ENCODE measurements at regions not wholly inside any gene's neighbourhood (a gene's known extent, or its start where the extent isn't known, plus 50 kb on each side); places are given as distances from the start of the nearest gene placed in this dataset.

DNA sequence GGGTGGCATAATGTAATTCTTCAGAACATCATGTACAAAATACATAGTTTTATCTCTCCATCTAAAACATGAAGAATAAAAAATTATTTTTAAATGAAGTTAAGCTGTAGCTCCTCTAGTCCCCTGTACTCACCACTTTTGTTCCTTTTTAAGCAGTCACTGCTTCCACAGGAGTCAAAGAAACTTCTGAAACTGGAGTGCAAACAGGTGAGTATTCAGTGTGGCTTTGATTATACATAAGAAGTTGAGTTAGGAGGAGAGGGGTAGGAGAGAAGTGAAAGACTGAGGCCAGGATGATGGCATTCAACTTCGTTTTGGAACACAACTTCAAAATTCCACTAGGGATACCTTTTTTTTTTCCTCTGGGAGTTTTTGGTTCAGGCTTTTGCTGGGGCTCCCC, 131.4 kb upstream of the CNTN1 start (continued):
- no peak for TF ChIP-seq ZNF462 (CRISPR knock-in tag; IDR thresholded peaks at IDR 0.05)
- TF ChIP-seq POLR2AphosphoS5 (IDR thresholded peaks at IDR 0.05; ENCODE audit: low read depth): no peak
- TF ChIP-seq EZH2phosphoT487 (IDR thresholded peaks at IDR 0.05; ENCODE audit: unreplicated experiment): no peak

DNA sequence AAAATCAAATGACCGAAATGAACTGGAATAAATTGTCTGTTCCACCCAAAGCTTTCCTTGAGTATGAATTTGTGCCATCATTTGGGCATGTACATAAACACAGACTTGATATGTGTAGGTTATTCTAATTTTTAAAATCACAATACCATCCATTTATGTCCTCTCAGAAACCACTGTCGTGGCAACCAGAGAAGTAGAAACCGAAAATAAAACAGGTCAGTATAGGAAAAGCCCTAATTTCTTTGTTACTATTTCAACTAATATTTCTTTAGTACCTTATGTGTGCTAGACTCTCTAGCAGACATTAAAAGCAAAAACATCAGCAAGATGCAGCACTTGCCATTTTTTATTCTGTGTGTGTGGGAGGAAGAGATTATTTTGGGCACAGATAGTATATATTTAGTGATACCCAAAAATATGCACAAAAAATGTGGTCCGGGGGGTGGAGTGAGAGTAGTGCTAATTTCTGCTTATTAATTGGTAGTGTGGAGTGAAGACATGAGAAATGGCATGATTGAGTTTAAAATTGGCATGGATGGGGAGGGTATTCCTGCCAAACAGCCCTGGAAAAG, 130.8 kb upstream of the CNTN1 start:
- DNase-seq (ENCODE audit: low spot score) (no peak), ATAC-seq (no peak)
- no peaks in the 10 kb centered on the region for H3K36me3 ChIP-seq (ENCODE audit: insufficient read depth)
- H3F3A ChIP-seq (replicated peaks; ENCODE audit: low read depth): no peaks in the 10 kb centered on the region
- H3K4me3 ChIP-seq: no peak overlapping the region
- H3K9me2 ChIP-seq (ENCODE audit: insufficient read depth): no peaks in the 10 kb centered on the region
- no peaks in the 10 kb centered on the region for H3K79me2 ChIP-seq (replicated peaks; ENCODE audit: insufficient read depth)
- no peak overlapping the region for H2AFZ ChIP-seq
- no peaks in the 10 kb centered on the region for H3K4me1 ChIP-seq (ENCODE audit: insufficient read depth)
- no peaks in the 10 kb centered on the region for H3K27me3 Mint-ChIP-seq (ENCODE audit: insufficient read depth, low read depth, poor library complexity)
- H3K36me3 Mint-ChIP-seq (ENCODE audit: low read depth): no peaks in the 10 kb centered on the region
- H3K27ac ChIP-seq (ENCODE audit: low read depth): no peak overlapping the region
- no peak overlapping the region for H3K4me3 Mint-ChIP-seq
- no peak overlapping the region for H3K4me2 ChIP-seq
- no peaks in the 10 kb centered on the region for H3K4me1 Mint-ChIP-seq
- no peaks in the 10 kb centered on the region for H4K20me1 ChIP-seq (replicated peaks; ENCODE audit: insufficient read depth)
- H3K27me3 ChIP-seq (ENCODE audit: insufficient read depth): no peaks in the 10 kb centered on the region
- H3K27ac Mint-ChIP-seq: no peak overlapping the region
- no peaks in the 10 kb centered on the region for H3K9me3 Mint-ChIP-seq
- TF ChIP-seq STAT1 (IDR thresholded peaks at IDR 0.05; ENCODE audit: unreplicated experiment): no peak
- TF ChIP-seq EZH2 (IDR thresholded peaks at IDR 0.05; ENCODE audit: low read depth, unreplicated experiment): no peak
- TF ChIP-seq NANOG (IDR thresholded peaks at IDR 0.05; ENCODE audit: borderline replicate concordance): no peak
- TF ChIP-seq ZNF331 (CRISPR knock-in tag; IDR thresholded peaks at IDR 0.05; ENCODE audit: low read depth): no peak
- TF ChIP-seq, protein P1, sequence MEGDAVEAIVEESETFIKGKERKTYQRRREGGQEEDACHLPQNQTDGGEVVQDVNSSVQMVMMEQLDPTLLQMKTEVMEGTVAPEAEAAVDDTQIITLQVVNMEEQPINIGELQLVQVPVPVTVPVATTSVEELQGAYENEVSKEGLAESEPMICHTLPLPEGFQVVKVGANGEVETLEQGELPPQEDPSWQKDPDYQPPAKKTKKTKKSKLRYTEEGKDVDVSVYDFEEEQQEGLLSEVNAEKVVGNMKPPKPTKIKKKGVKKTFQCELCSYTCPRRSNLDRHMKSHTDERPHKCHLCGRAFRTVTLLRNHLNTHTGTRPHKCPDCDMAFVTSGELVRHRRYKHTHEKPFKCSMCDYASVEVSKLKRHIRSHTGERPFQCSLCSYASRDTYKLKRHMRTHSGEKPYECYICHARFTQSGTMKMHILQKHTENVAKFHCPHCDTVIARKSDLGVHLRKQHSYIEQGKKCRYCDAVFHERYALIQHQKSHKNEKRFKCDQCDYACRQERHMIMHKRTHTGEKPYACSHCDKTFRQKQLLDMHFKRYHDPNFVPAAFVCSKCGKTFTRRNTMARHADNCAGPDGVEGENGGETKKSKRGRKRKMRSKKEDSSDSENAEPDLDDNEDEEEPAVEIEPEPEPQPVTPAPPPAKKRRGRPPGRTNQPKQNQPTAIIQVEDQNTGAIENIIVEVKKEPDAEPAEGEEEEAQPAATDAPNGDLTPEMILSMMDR (conservative IDR thresholded peaks at IDR 0.05; ENCODE audit: low read depth in 2 of 2): no peak
- no peak for TF ChIP-seq ETS1 (IDR thresholded peaks at IDR 0.05)
- no peak for TF ChIP-seq CREB1 (CRISPR knock-in tag; IDR thresholded peaks at IDR 0.05; ENCODE audit: low read depth)
- TF ChIP-seq, protein P2, sequence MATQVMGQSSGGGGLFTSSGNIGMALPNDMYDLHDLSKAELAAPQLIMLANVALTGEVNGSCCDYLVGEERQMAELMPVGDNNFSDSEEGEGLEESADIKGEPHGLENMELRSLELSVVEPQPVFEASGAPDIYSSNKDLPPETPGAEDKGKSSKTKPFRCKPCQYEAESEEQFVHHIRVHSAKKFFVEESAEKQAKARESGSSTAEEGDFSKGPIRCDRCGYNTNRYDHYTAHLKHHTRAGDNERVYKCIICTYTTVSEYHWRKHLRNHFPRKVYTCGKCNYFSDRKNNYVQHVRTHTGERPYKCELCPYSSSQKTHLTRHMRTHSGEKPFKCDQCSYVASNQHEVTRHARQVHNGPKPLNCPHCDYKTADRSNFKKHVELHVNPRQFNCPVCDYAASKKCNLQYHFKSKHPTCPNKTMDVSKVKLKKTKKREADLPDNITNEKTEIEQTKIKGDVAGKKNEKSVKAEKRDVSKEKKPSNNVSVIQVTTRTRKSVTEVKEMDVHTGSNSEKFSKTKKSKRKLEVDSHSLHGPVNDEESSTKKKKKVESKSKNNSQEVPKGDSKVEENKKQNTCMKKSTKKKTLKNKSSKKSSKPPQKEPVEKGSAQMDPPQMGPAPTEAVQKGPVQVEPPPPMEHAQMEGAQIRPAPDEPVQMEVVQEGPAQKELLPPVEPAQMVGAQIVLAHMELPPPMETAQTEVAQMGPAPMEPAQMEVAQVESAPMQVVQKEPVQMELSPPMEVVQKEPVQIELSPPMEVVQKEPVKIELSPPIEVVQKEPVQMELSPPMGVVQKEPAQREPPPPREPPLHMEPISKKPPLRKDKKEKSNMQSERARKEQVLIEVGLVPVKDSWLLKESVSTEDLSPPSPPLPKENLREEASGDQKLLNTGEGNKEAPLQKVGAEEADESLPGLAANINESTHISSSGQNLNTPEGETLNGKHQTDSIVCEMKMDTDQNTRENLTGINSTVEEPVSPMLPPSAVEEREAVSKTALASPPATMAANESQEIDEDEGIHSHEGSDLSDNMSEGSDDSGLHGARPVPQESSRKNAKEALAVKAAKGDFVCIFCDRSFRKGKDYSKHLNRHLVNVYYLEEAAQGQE (IDR thresholded peaks at IDR 0.05; ENCODE audit: unreplicated experiment): no peak
- no peak for TF ChIP-seq POLR2AphosphoS5 (IDR thresholded peaks at IDR 0.05; ENCODE audit: low read depth)
- TF ChIP-seq EZH2phosphoT487 (IDR thresholded peaks at IDR 0.05; ENCODE audit: unreplicated experiment): no peak
- TF ChIP-seq ZNF114 (CRISPR knock-in tag; IDR thresholded peaks at IDR 0.05): no peak
- no peak for TF ChIP-seq JUNB (IDR thresholded peaks at IDR 0.05; ENCODE audit: unreplicated experiment)

All from GM23338 (cell line).